ENCODE measurements at regions not wholly inside any gene's neighbourhood (a gene's known extent, or its start where the extent isn't known, plus 50 kb on each side); places are given as distances from the start of the nearest gene placed in this dataset.

- TF ChIP-seq, protein P1, sequence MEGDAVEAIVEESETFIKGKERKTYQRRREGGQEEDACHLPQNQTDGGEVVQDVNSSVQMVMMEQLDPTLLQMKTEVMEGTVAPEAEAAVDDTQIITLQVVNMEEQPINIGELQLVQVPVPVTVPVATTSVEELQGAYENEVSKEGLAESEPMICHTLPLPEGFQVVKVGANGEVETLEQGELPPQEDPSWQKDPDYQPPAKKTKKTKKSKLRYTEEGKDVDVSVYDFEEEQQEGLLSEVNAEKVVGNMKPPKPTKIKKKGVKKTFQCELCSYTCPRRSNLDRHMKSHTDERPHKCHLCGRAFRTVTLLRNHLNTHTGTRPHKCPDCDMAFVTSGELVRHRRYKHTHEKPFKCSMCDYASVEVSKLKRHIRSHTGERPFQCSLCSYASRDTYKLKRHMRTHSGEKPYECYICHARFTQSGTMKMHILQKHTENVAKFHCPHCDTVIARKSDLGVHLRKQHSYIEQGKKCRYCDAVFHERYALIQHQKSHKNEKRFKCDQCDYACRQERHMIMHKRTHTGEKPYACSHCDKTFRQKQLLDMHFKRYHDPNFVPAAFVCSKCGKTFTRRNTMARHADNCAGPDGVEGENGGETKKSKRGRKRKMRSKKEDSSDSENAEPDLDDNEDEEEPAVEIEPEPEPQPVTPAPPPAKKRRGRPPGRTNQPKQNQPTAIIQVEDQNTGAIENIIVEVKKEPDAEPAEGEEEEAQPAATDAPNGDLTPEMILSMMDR (IDR thresholded peaks at IDR 0.05; ENCODE audit: control insufficient read depth, insufficient read depth, low read depth, low read length, missing control alignments), result no peak
These were observed 116.2 kb upstream of the GPR26 start for GRCh38 chr10:123549761-123550454.

DNA sequence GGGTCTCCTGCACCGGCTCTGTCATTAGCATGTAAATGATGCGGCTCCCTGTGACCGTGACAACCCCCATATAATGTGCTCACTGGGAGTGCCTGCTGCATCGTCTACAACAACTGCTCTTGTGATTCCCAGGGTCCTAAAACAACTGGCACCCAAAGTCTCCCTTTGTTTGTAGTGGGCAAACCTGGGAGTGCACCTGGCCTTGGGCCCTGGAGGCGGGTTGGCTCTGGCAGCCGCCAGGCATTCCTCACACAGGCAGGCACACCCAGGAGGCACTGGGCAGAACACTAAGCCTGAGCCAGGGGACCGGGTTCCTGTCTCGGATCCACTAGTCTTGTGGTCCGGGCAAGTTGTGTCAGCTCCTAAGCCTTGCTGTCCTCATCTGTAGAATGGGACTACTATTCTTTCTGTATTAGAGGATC is 115.5 kb upstream of the GPR26 start:
- H3K4me3 ChIP-seq (ENCODE audit: control insufficient read depth, low read depth, low read length), result no peak overlapping the region
- TF ChIP-seq, protein P1 (IDR thresholded peaks at IDR 0.05; ENCODE audit: control insufficient read depth, insufficient read depth, low read depth, low read length, missing control alignments), result no peak
- no peak for DNase-seq (ENCODE audit: low read depth)

More at GRCh38 chr10:123549761-123550454, 116.2 kb upstream of the GPR26 start:
- H3K4me3 ChIP-seq (ENCODE audit: control insufficient read depth, low read depth, low read length), result no peak overlapping the region
- DNase-seq (ENCODE audit: low read depth), result no peak

DNA sequence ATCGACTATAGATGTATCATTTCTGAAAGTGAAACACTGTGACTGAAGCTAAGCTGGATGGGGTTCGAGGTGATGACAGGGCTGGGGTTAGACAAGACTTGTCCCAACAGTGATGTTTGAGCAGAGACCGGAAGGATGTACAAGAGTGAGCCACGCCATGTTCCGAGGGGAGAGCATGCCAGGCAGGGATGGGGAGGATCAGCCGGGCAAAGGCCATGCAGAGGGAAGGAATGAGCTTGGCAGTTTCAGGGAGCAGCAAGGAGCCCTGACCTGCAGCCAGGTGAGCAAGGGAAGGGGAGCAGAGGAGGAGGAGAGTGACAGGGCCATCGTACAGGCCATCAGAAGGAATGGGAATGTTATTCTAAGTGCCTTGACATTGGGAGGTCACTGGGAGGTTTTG is 114.9 kb upstream of the GPR26 start:
- TF ChIP-seq, protein P1 (IDR thresholded peaks at IDR 0.05; ENCODE audit: control insufficient read depth, insufficient read depth, low read depth, low read length, missing control alignments), result no peak
- no peak overlapping the region for H3K4me3 ChIP-seq (ENCODE audit: control insufficient read depth, low read depth, low read length)
- no peak for DNase-seq (ENCODE audit: low read depth)

DNA sequence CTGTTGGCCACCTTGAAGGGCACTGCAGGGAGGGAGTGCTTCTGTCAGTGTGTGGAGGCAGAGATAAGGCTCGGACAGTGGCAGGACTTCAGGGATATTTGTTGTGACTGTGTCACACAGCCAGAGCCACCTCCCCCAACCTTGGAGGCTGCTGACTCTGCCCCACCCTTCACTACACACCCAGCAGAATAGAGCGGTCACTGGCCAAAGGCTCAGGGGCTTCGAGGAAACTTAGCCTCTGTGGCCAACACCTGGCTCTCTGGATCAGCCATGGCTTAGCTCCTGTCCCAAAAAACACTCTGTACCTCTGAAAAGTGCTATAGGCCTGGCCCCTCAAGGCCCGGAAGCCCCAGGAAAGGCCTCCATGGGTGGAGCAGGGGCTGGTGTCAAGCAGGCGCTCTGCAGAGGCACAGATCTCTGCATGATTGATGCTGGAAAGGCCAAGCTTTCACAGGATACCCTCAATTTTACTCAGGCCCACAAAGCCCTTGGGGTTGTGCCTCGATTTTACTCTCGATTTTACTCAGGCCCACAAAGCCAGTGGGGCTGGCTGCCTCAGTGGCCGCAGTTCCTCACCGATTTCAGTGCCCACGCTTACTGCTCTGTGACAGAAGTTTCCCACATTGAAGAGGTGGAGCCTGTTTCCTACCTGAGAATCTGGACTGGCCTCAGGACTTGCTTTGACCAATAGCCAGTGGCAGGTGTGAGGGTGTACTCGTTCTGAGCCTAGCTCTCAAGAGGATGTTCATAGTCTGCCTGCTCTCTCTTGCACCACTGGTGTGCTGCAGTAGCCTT is 113.2 kb upstream of the GPR26 start:
- H3K4me3 ChIP-seq (ENCODE audit: control insufficient read depth, low read depth, low read length), result no peak overlapping the region
- DNase-seq (ENCODE audit: low read depth), result no peak
- TF ChIP-seq, protein P1 (IDR thresholded peaks at IDR 0.05; ENCODE audit: control insufficient read depth, insufficient read depth, low read depth, low read length, missing control alignments), result no peak

DNA sequence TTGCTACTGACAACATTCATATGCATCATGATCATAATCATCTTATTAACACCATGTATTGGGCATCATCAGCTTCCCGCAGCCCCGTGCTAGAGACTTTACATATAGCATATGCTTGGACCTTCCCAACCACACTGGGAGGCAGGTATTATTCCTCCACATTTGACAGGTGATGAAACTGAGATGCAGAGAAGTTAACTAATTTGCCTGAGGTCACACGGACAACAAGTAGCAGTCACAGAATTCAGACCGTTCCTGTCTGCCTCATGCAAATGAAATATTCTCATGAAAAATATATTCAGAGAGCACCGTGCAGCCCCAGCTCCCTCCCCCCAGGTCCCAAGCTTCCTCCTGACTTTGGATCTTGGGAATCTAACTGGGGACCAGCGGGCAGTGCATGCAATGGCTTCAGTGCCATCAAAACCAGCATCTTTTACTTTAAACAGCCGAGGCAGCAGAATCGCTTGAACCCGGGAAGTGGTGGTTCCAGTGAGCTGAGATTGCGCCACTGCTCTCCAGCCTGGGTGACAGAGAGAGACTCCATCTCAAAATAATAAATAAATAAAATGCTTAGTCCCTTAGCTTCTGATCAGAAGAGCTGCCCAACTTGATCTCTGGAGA is 112.2 kb upstream of the GPR26 start:
- H3K4me3 ChIP-seq (ENCODE audit: control insufficient read depth, low read depth, low read length), result no peak overlapping the region
- DNase-seq (ENCODE audit: low read depth), result no peak
- TF ChIP-seq, protein P1 (IDR thresholded peaks at IDR 0.05; ENCODE audit: control insufficient read depth, insufficient read depth, low read depth, low read length, missing control alignments), result no peak

DNA sequence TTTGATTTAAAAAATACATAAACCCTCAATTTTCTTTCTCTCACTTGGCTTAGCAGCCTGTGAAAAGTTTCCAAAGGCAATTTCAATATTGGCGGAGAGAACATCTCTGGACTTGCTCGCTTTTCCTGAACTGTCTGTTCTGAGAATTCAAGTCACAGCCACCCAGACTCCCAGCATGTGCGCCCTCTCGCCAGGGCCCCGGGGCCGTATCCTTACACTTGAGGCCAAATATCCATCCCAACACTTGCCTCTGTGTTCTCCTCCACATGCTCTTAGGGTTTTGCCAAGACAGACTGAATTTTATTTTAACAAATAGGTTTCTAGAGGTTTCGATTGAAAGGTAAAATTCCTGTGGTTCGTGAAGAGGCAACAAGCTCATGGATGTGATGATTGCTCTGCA is 111.5 kb upstream of the GPR26 start:
- no peak for DNase-seq (ENCODE audit: low read depth)
- TF ChIP-seq, protein P1 (IDR thresholded peaks at IDR 0.05; ENCODE audit: control insufficient read depth, insufficient read depth, low read depth, low read length, missing control alignments), result no peak
- H3K4me3 ChIP-seq (ENCODE audit: control insufficient read depth, low read depth, low read length), result no peak overlapping the region
